AG10803 (cell line): ENCODE measurements at regions not wholly inside any gene's neighbourhood (a gene's known extent, or its start where the extent isn't known, plus 50 kb on each side); places are given as distances from the start of the nearest gene placed in this dataset.
"Not testable (repeated sequence)": the region's sequence is repeated elsewhere in the genome, so short reads cannot be mapped to it uniquely, and the experiment has no call there.

Source experiments
- DNase-seq: peaks from one replicate; pipeline ENCODE4 v3.0.0; 2010; ENCODE audit warnings: low read depth
- H3K4me3 ChIP-seq: 2 replicates; pipeline ENCODE4 v1.5.1; 2011; ENCODE audit warnings: mild to moderate bottlenecking, low read length, control low read depth
- CTCF ChIP-seq: conservative IDR thresholded peaks from 2 replicates; pipeline ENCODE4 v1.5.1; 2011; ENCODE audit warnings: mild to moderate bottlenecking, low read length, control low read depth, inconsistent platforms

- TF ChIP-seq CTCF = no peak
- DNase-seq = no peak
- H3K4me3 ChIP-seq = no peak overlapping the region
Measured at GRCh38 chr1:188825471-188825870, 1652.2 kb downstream of the BRINP3 start.

- DNase-seq = no peak
- TF ChIP-seq CTCF = no peak
- no peak overlapping the region for H3K4me3 ChIP-seq
Measured at GRCh38 chr1:188826800-188827199, 1650.9 kb downstream of the BRINP3 start.

GRCh38 chr1:188827400-188827799 lies 1650.3 kb downstream of the BRINP3 start:
- no peak overlapping the region for H3K4me3 ChIP-seq
- DNase-seq = no peak
- TF ChIP-seq CTCF = no peak

GRCh38 chr1:188841111-188841696 lies 1636.5 kb downstream of the BRINP3 start:
- H3K4me3 ChIP-seq, DNase-seq: not testable (repeated sequence)

GRCh38 chr1:188846468-188846867 lies 1631.2 kb downstream of the BRINP3 start:
- no peak for TF ChIP-seq CTCF
- H3K4me3 ChIP-seq = no peak overlapping the region
- DNase-seq = no peak

- no peak overlapping the region for H3K4me3 ChIP-seq
- TF ChIP-seq CTCF = no peak
- no peak for DNase-seq
Measured at GRCh38 chr1:188857526-188858087, 1620.1 kb downstream of the BRINP3 start.

- no peak for DNase-seq
- no peak for TF ChIP-seq CTCF
- no peak overlapping the region for H3K4me3 ChIP-seq
Measured at GRCh38 chr1:188867614-188868013, 1610.0 kb downstream of the BRINP3 start.
